ENCODE measurements at regions not wholly inside any gene's neighbourhood (a gene's known extent, or its start where the extent isn't known, plus 50 kb on each side); places are given as distances from the start of the nearest gene placed in this dataset.

DNA sequence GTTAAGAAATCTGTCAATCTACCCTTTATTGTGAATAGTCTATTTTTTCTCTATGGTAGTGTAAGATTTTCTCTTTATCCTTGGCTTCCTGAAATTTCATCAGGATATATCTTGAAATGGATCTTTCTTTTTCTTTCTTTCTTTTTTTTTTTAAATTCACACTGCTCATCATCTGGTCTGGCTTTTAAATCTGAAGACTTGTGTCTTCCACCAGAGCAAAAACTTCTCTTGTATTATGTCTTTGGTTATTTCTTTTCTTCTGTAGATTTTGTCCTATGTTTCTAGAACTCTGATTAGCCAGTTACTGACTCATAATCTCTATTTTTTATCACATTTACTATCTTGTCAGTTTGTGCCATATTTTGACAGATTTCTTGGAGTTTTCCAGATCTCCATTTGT, 133.8 kb upstream of the LMO4 start:
- no peak for DNase-seq (ENCODE audit: low spot score)

DNA sequence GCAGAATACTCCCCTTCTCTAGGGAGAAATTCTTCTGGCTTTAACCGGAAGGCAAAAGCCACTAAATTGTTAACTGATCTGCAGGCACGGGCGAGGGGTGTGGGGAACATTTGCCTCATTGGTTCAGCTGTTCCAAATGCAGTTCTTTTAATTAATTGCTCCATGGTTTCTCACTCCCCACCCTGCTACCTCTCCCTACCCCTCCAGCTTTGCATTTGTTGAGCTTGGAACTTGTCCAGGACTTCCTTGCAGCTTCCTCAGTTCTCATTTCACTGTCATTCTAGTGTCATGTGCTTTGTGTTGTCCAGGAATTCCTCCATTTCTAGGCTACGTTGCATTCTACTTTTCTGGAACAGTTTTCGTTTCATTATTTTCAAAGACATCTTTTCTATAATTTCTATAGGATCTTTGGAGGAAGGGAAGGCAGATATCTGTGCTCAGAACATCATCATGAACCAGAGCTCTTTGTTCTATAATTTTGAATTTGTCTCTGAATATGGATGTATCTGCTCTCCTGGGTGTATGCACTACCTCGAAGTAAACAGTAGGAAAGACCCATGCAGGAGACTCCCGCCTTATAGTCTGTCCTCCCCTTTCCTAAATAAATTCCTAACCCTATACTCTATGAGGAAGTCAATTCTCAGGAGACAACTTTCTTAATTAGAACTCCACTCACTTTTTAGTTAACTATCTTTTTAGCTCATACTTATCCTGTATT, 132.4 kb upstream of the LMO4 start:
- DNase-seq (ENCODE audit: low spot score) = no peak

DNA sequence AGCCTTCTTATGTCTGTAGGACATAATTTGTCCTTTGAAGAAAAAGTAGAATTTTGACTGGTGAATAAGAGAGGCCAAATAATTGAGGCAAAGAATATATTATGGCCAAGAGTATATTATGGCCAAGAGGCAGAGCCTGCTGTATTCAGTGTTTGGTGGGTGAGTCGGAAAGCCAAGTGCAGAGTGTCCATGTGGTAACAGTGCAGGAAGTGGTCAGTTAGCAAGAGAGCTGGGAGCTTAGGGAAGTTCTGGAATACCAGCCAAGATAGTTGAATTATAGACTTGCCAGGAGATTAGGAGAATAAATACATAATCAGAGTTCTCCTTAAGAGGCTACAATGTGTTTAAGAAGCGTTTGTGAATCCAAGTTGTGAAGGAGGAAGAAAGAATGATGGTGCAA, 131.5 kb upstream of the LMO4 start:
- DNase-seq (ENCODE audit: low spot score) = no peak

DNA sequence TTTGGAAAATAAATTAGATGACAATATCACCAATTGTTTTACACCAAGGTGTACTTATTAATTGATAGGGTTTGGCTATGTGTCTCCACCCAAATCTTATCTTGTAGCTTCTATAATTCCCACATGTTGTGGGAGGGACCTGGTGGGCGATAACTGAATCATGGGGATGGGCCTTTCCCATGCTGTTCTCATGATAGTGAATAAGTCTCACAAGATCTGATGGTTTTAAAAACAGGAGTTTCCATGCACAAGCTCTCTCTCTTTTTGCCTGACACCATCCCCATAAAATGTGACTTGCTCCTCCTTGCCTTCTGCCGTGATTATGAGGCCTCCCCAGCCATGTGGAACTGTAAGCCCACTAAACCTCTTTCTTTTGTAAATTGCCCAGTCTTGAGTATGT, 131.0 kb upstream of the LMO4 start:
- no peak for DNase-seq (ENCODE audit: low spot score)

DNA sequence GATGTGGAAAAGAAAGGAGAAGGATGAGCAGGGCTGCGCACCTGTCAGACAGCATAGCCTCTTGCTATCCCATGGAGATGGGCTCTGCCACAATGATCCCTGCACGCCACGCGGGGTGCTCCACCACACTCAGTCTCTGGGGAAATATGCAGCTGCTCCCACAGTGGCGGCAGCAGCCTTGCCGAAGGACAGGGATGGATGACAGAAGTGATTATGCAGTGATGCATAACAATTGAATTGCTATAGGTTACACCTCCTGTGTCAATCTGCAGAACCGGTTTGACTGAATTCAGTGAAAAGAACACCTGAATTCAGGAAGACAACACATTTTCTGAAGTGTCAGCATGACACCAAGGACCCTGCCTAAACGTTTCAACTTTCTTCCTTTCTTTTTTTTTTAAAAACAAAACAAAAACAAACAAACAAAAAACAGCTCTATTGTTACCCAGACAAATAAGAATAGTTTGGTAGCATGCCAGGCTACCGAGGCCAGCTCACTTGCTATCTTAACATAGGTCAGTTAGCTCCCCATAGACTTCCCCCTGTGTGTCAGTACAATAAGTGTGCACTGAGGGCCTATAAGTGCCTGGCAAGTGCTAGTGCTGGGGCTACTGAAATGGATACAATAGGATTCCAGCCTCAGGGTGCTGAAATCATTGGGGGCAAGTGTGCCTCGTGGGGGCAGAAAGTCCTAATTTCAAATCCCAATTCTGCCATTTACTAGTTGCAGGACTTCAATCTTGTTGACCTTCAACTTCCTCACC, 127.6 kb upstream of the LMO4 start:
- no peak for DNase-seq (ENCODE audit: low spot score)

DNA sequence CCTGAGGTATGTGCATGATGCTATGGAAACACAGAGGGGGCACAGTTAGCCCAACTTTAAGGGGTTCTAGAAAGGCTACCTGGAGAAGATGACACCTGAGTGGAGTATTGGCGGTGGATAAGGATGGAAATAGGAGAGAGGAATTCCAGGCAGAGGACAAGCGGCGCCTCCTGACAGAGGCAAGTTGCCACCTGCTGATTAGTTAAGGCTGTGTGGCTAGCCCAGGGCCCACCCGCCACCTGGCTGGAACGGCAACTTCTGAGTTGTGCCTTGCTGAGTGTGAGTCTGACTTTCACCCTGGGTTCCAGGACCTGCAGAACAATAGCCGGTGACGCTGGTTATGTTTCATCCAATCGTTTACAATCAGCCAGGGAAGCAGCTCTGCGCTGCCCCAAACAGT, 126.9 kb upstream of the LMO4 start:
- DNase-seq (ENCODE audit: low spot score) = no peak

DNA sequence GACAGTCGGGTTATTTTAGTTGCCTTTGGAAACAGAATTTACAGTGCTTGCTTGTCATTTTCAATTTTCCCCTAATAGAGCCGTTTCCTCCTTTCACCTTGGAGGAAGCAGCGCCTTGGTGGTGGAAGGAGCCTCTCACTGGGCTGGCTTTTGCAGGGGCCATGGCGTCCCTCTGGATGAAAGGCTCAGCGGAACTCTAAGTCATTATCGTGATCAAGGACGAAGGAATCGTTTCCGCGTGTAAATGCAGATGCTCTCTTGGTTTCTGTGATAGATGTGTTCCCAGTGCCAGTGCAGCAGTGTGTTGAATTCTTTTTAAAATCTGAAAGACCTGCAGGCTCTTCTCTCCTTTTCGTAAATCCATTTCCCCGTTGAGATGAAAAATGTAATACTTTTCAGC, 126.2 kb upstream of the LMO4 start:
- DNase-seq (ENCODE audit: low spot score) = no peak

DNA sequence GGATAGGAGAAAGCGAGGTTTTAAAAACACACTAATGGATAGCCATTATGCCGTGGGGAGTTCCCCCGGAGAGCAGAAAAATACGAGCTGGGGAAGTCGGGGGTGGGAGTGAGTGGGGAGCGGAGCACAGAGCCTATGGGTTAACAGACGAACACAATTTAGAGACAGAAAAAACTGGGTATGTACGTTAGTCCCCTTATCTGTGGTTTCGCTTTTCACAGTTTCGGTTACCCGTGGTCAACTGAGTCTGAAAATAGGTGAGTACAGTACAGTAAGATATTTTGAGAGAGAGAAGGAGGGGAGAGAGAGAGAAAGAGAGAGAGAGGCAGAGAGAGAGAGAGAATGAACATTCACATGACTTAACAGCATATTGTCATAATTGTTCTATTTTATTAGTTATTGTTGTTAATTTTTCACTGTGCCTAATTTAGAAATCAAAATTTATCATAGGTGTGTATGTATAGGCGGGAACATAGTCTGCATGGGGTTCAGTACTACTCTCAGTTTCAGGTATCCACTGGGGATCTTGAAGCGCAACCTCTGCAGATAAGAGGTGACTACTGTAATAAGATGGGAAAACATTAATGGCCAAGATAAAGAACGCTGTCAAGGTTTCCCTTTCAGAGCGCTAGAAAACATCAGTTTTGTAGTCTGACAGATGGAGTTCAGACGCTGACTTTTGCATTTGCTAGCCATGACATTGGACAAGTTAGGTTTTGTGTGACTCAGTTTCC, 125.6 kb upstream of the LMO4 start:
- no peak for DNase-seq (ENCODE audit: low spot score)

DNA sequence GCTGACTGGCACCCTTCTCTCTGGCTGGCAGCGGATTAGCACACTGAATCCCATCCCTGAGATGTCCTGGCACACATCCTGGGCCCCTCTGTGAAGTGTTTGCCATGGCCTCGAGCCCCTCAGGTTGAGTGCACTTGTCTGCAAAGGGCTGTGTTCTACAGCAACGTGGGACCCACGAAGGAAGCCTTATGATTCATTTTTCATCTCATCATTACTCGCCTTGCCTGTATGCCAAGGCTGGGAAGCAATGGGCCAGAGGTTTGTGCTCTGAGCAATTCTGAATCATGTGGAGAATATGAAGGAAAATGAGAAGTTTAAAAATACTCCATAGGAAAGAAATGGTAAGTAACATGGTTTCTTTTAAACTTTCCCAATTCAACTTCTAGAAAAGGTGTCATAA, 124.8 kb upstream of the LMO4 start:
- DNase-seq (ENCODE audit: low spot score) = peak; percentile 8

DNA sequence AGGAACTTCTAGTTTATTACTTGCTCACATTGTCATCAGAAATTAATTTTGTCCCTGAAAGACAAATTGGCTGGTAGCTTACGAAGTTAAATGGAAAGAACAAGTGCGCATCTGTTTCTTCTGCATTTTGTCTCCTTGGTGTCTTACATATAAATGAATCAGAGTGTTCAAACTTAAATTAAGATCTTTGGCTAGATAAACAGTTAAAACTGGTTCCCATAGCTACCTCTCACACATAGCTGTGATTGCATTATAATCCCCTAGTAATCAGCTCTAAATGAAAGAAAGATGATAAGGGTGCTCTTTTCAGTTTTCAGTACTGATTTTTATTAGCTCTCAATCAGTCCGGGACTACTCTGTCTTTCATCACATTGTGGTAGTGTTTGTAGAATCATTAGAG, 124.2 kb upstream of the LMO4 start:
- no peak for DNase-seq (ENCODE audit: low spot score)

DNA sequence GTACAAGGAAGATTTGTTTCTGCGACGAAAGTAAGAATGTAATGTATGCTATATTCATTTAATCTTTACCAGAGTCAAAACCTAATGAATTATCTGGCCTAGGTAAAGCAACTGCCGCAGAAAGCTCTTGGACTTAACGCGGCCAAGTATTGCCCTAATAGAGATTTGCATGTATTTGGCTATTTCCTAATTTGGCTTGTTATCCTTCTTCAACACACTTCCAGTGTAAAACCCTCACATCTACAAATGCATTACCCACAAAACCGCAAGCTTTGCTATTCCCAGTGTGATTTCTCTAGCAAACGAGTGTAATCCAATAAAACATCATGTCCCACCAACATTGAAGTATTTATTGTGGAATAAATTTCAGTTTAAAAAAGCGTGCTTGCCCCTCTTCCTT, 123.8 kb upstream of the LMO4 start:
- DNase-seq (ENCODE audit: low spot score) = no peak

DNA sequence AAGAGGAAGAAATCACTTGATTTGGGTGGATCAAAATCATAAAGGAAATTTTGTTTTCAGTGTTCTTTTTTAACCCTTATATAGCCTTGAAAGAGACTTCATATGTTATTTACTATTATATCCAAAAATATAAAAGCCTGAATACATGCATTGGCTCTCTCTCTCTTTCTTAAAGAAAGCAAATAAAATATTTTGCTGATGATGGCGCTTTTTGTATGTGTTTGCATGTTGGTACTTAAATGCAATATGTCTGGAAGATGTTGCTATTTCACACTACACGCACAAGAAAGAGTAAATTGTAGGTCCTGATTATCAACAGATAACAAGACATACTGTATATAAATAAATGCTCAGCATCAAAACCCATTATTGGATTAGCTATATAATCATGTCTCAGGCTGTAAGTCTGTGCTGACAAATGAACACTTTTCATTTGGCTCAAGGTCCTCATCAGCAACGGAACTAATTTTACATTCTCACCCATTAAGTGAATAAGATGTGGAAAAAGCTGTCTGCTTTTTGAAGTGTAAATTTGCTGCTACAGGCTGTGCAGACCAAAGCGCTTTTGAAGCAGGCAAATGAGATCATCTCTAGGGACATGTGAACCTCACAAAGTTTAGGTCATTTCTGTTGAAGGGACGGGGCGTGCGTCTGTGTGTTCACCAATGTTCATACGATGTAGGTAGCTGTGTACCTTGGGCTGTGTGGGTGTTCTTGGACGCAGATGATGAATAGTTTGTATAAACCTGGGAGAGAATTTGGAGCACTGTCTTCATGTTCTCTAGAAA, 122.4 kb upstream of the LMO4 start:
- DNase-seq (ENCODE audit: low spot score) = no peak

DNA sequence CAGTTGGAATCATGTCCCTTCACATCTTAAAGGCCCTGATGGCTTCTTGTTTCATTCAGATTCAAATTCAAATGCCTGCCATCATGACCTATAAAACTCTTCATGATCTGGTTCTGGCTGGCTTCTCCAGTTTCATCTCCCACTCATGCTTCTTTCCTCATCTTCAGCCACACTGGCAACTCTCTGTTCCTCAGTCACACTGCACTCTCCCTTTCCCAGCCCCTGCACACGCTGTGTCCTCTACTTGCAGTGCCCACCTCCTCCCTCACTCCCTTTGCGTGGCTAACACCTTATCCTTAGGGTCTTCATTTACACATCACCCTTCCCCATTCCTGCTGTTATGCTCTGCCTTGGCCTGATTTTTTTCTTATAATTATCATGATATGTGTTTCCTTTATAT, 120.6 kb upstream of the LMO4 start:
- DNase-seq (ENCODE audit: low spot score) = no peak

DNA sequence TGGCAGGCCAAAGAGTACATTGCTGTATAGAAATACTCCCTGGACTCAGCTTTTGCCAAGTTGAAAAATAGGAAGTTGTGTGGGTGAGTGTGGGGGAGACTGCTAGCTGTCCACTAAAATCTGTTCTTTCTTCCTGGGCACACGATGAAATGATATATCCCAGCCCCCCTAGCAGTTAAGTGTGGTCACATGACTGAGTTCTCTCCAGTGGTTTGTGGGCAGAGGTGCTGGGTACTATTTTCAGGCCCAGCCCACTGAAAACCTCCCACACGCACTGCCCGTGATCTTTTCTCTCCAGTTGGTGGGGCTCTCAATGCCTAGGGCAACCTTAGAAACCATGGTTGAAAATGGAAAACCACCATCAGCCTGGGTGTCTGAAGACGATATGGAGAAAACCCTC, 119.7 kb upstream of the LMO4 start:
- no peak for DNase-seq (ENCODE audit: low spot score)

DNA sequence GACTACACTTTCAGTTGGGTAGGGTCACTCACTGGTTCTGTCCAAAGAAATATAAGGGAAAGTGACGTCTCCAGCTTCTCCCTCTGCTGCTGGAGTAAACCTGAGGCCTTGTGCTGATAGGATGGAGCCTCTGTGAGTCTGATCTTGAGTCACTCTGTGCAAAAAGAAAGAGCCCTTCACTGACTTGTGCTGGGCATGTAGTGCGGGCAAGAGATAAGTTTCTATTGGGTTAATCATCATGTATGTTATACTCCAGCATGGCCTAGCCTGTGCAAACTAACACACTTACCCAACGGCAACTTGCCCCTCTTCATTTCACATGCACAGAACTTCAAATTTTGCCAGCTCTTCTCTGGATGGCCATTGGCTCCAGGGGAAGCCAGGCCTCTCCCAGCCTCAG, 118.5 kb upstream of the LMO4 start:
- no peak for DNase-seq (ENCODE audit: low spot score)

DNA sequence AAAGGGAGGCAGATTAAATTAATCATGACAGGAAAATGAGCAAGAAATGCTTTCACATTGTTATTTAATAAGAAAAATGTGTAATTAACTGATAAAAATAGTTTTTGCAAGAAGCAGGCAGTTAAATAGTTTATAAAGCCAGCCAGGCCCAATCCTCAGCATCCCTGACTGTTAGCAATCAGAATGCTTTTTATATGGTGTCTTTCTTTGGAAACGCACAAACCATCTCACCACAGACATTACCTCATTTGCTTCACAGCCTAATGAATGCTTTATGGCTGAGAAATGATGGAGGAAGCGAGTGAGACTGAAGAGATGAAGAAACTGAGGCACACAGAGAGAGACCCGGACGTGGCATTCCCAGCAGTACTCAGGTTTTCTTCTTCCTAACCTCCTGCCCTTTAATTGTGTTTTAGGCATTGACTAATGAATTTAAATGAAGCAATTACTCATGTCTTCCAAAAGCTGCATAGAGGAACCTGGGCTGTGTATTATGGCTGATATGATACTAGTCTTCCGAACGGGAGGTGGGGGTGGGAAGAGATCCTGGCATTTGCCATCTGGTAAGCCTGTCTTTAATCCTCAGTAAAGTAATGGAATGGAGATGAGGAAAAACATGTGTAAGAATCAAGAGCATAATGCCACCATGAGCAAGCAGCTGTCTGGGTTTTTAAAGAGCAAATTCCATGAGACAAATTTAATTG, 116.1 kb upstream of the LMO4 start:
- no peak for DNase-seq (ENCODE audit: low spot score)

DNA sequence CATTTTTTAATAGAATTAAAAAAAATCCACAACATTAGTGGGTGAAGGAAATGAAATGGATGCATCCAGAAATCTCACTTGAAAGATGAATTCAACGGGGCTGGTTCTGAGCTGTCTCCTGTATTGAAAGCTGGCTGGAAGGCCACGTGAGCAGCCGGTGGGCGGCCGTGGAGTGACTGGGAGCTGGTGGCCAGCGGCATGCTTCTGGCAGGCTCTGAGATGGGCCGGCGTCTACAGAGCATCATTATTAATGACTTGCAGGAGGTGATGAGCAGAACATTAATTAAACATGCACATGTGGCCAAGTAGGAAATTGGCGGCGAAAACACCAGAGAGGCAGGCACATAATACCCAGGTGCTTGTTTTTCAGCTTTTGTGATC, 115.6 kb upstream of the LMO4 start:
- DNase-seq (ENCODE audit: low spot score) = no peak

DNA sequence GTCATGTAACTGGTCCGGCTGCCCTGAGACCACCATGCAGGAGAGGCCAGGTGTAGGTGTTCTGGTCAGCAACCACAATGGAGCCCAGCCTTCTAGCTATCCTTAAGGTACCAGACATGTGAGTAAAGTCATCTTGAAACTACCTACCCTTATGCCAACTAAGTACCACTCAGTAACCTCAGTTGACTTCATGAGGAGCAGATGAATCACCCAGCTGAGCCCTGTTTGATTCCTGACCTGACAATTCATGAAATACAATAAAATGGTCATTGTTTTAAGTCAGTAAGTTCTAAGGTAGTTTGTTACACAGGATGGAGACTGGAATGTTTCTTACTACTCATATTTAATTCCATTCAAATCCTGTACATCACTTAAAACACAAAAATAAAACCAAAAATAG, 113.1 kb upstream of the LMO4 start:
- DNase-seq (ENCODE audit: low spot score) = no peak

DNA sequence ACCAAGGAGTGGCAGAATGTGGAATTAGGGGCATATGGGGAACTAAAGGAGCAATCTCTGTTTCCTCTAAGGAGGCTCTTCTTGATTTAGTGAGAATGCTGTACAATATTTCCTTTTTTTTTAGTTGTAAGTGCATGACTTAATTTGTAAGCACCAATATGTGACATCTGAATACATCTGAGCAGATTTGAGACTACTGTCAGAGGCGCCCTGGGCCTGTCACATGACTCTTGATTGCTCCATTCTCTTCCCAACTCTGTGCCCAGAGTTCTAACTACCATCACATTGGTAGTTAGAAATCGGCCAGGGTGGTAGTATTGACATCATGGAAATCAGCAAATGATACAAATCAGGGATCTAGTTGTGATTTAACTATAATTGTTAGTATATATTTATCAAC, 110.1 kb upstream of the LMO4 start:
- DNase-seq (ENCODE audit: low spot score) = no peak

DNA sequence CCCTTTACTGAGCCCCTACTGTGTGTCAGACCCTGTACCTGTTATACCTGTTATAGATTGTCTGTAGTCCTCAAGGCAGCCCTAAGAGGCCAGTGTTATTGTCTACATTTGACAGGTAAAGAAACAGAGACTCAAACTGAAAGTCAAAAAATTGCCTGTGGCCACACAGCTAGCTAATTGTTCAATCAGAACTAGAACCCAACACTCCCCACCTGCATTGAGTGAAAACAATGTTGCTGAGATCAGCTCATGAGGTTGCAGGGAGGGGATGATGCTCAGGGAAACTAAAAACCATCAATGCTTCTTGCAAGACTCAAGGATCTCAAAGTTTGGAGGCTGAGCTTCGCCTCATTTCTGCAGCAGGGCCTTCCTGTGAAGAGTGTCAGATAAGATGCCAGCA, 109.5 kb upstream of the LMO4 start:
- DNase-seq (ENCODE audit: low spot score) = no peak

DNA sequence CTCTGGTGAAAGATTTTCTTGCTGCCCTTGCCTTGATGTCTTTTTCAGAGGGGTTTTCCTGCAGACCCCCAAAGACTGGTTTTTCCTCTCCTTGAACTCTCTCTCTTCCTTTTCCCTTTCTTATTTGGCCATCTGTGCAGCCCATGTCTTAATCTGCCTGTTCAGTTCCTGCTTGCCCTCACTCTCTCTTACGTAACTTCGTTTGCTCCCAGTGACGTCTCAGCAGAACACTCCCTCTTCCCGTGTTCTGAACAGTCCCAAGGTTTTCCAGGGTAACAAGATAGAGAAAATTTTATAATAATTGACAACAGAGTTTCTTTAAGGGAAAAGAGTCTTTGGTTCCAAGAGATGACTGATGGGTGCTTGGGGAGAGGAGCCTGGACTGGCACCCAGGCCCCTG, 109.1 kb upstream of the LMO4 start:
- DNase-seq (ENCODE audit: low spot score) = no peak

DNA sequence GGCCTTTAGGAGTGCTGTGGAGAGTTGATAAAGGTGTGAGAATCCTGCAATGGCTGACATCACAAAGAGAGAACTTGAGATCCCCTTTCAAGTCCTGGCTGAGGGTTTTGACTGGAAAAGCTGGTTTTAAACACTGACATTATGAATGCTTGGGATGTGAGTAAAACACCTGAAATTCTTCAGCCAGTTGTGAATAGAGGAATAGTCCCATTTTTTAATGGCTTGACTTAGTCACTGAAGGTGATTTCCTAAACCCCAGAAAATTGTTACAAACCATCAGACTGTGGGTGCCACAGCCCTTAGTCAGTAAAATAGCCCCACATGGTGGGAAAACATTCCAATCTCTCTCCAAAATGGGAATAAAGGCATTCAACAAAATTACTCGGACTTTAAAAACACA, 107.7 kb upstream of the LMO4 start:
- peak; percentile 6 for DNase-seq (ENCODE audit: low spot score)
